ENCODE measurements at regions not wholly inside any gene's neighbourhood (a gene's known extent, or its start where the extent isn't known, plus 50 kb on each side); places are given as distances from the start of the nearest gene placed in this dataset.
"Not testable (repeated sequence)": the region's sequence is repeated elsewhere in the genome, so short reads cannot be mapped to it uniquely, and the experiment has no call there.

- no peak for DNase-seq (ENCODE audit: low read depth in 2 of 2)
- no peak for TF ChIP-seq CTCF (IDR thresholded peaks at IDR 0.05; ENCODE audit: low read depth, low read length)
- H3K4me3 ChIP-seq (replicated peaks in 1 of 2; ENCODE audit: low read depth in 2 of 2, low read length in 2 of 2): no peak overlapping the region
These were observed 171.7 kb downstream of the LACC1 start for GRCh38 chr13:44051405-44051804.

GRCh38 chr13:44051918-44052675 is 172.4 kb downstream of the LACC1 start:
- DNase-seq (ENCODE audit: low read depth in 2 of 2): peak in 1 of 2 donors; percentile 12
- no peak for TF ChIP-seq CTCF (IDR thresholded peaks at IDR 0.05; ENCODE audit: low read depth, low read length)
- H3K4me3 ChIP-seq (replicated peaks in 1 of 2; ENCODE audit: low read depth in 2 of 2, low read length in 2 of 2): no peak overlapping the region

GRCh38 chr13:44052780-44053184 is 173.1 kb downstream of the LACC1 start:
- no peak overlapping the region for H3K4me3 ChIP-seq (replicated peaks in 1 of 2; ENCODE audit: low read depth in 2 of 2, low read length in 2 of 2)
- no peak for TF ChIP-seq CTCF (IDR thresholded peaks at IDR 0.05; ENCODE audit: low read depth, low read length)
- peak; percentile 28 to 78 for DNase-seq (ENCODE audit: low read depth in 2 of 2)

GRCh38 chr13:44053208-44053607 is 173.5 kb downstream of the LACC1 start:
- DNase-seq (ENCODE audit: low read depth in 2 of 2): no peak

GRCh38 chr13:44054525-44054924 is 174.8 kb downstream of the LACC1 start:
- no peak for TF ChIP-seq CTCF (IDR thresholded peaks at IDR 0.05; ENCODE audit: low read depth, low read length)
- no peak overlapping the region for H3K4me3 ChIP-seq (replicated peaks in 1 of 2; ENCODE audit: low read depth in 2 of 2, low read length in 2 of 2)
- DNase-seq (ENCODE audit: low read depth in 2 of 2): no peak

More at GRCh38 chr13:44053208-44053607, 173.5 kb downstream of the LACC1 start:
- TF ChIP-seq CTCF (IDR thresholded peaks at IDR 0.05; ENCODE audit: low read depth, low read length): no peak
- H3K4me3 ChIP-seq (replicated peaks in 1 of 2; ENCODE audit: low read depth in 2 of 2, low read length in 2 of 2): no peak overlapping the region

GRCh38 chr13:44055681-44056080 is 176.0 kb downstream of the LACC1 start:
- peak in 1 of 2 donors; percentile 41 for DNase-seq (ENCODE audit: low read depth in 2 of 2)
- H3K4me3 ChIP-seq (replicated peaks in 1 of 2; ENCODE audit: low read depth in 2 of 2, low read length in 2 of 2): not testable (repeated sequence)

GRCh38 chr13:44058067-44058466 is 178.4 kb downstream of the LACC1 start:
- no peak for DNase-seq (ENCODE audit: low read depth in 2 of 2)
- TF ChIP-seq CTCF (IDR thresholded peaks at IDR 0.05; ENCODE audit: low read depth, low read length): no peak
- H3K4me3 ChIP-seq (replicated peaks in 1 of 2; ENCODE audit: low read depth in 2 of 2, low read length in 2 of 2): no peak overlapping the region

All from cardiac fibroblast (primary cell).